Body of pancreas (tissue), 4 donors: ENCODE measurements at regions not wholly inside any gene's neighbourhood (a gene's known extent, or its start where the extent isn't known, plus 50 kb on each side); places are given as distances from the start of the nearest gene placed in this dataset.

ENCODE experiments used
- CTCF ChIP-seq, 7 experiments: fragments of 450-650 bp in 4 of 7; fragments of 200-600 bp in 3 of 7; sonication (generic) in 3 of 7; IDR thresholded peaks; one replicate each; pipeline ENCODE4 v1.5.1; 2016 to 2019; ENCODE audit warnings: antibody characterized with exemption in 7 of 7
- POLR2A ChIP-seq, 3 donors: fragments of 450-650 bp; IDR thresholded peaks; one replicate each; pipeline ENCODE4 v1.6.1; 2016; ENCODE audit warnings: antibody characterized with exemption in 3 of 3, mild to moderate bottlenecking in 2 of 3

GRCh38 chr22:49533886-49534285 is 293.8 kb downstream of the BRD1 start:
- TF ChIP-seq CTCF (IDR thresholded peaks at IDR 0.05) (no peak), POLR2A (IDR thresholded peaks at IDR 0.05) (no peak)
